Pulmonary artery endothelial cell (primary cell): ENCODE measurements at regions not wholly inside any gene's neighbourhood (a gene's known extent, or its start where the extent isn't known, plus 50 kb on each side); places are given as distances from the start of the nearest gene placed in this dataset.

Experiments
- DNase-seq: peaks from one replicate; pipeline ENCODE4 v3.0.0-alpha.2; 2011; ENCODE audit warnings: low read depth, low spot score

DNA sequence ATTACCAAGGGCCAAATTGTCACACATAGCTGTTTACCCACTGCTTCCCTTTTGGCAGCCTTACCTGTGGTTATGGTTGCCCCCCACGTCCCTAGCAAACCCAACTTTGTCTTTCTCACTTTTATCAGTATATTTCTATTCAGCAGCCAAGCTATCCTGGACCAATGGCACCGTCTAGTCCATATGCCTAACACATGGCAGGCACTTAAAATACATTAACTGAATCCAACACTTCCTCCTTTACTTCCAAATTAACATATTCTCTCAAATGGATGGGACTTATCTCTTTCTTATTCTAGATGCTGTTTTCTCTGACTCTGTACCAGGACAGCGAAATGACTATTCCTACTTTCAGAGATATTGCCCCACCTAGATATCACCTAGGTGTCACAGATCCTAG is 50.9 kb upstream of the SLC44A1 start:
- no peak for DNase-seq

DNA sequence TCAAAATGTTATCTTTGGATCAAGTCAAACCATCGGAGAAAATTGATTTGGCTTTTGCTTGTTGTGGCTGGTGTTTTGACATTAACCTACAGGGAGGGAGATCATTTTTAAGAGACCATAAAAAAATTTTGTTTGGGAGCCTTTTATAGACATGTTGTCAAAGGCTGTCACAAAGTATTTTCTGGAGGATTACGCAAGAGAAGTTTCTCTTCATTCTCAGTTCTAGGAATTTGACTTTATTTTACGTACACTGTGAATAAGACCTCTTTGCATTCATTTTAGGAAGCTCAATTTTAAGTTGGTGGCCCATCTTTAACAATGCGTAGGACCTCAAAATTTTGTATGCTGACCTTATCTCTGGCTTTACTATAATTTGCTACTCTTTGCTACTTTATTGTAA is 50.2 kb upstream of the SLC44A1 start:
- no peak for DNase-seq
